Smooth muscle cell (in vitro differentiated cells): ENCODE measurements at regions not wholly inside any gene's neighbourhood (a gene's known extent, or its start where the extent isn't known, plus 50 kb on each side); places are given as distances from the start of the nearest gene placed in this dataset.

Experiments
- DNase-seq: peaks from one replicate; lab custom pipeline; 2025; ENCODE audit not compliant: unreplicated experiment; lab: John Stamatoyannopoulos, UW
- H2AFZ ChIP-seq: fragments of 200-600 bp; sonication (generic); 2 replicates; pipeline ENCODE4 v1.6.0; 2016; ENCODE audit warnings: antibody characterized with exemption, low read depth, mild to moderate bottlenecking
- H3F3A ChIP-seq: fragments of 200-600 bp; sonication (generic); 2 replicates; pipeline ENCODE4 v1.6.0; 2017; ENCODE audit warnings: antibody characterized with exemption, low read depth
- H3K27ac ChIP-seq: fragments of 200-600 bp; sonication (generic); 2 replicates; pipeline ENCODE4 v1.5.1; 2016; ENCODE audit warnings: low read depth, mild to moderate bottlenecking
- H3K27me3 ChIP-seq: fragments of 200-600 bp; sonication (generic); 2 replicates; pipeline ENCODE4 v1.6.1; 2016; ENCODE audit warnings: low read depth, mild to moderate bottlenecking
- H3K36me3 ChIP-seq: fragments of 200-600 bp; sonication (generic); 2 replicates; pipeline ENCODE4 v1.5.1; 2016; ENCODE audit warnings: low read depth
- H3K4me1 ChIP-seq: fragments of 200-600 bp; sonication (generic); 2 replicates; pipeline ENCODE4 v1.5.1; 2016; ENCODE audit warnings: low read depth
- H3K4me2 ChIP-seq: fragments of 200-600 bp; sonication (generic); 2 replicates; pipeline ENCODE4 v1.6.0; 2016; ENCODE audit warnings: mild to moderate bottlenecking
- H3K4me3 ChIP-seq: fragments of 200-600 bp; sonication (generic); 2 replicates; pipeline ENCODE4 v1.5.1; 2016; ENCODE audit warnings: mild to moderate bottlenecking
- H3K79me2 ChIP-seq: fragments of 200-600 bp; sonication (generic); 2 replicates; pipeline ENCODE4 v1.6.0; 2016; ENCODE audit warnings: low read depth, mild to moderate bottlenecking
- H3K9ac ChIP-seq: fragments of 200-600 bp; sonication (generic); 2 replicates; pipeline ENCODE4 v1.6.0; 2016; ENCODE audit warnings: low read depth
- H3K9me3 ChIP-seq: fragments of 200-600 bp; sonication (generic); replicated peaks from 2 replicates; pipeline ENCODE4 v1.5.1; 2016; ENCODE audit warnings: low read depth
- H4K20me1 ChIP-seq: fragments of 200-600 bp; sonication (generic); 2 replicates; pipeline ENCODE4 v1.6.0; 2016; ENCODE audit warnings: low read depth
- CTCF ChIP-seq: fragments of 200-600 bp; sonication (generic); IDR thresholded peaks from 2 replicates; pipeline ENCODE4 v1.5.1; 2017; ENCODE audit warnings: borderline replicate concordance, mild to moderate bottlenecking, antibody characterized with exemption; ENCODE audit not compliant: insufficient read depth, poor library complexity, severe bottlenecking
- WGBS: methylation state at CpG from one replicate; pipeline ENCODE4 v1.1.7; 2016; ENCODE audit warnings: low lambda C conversion rate; 5-methylcytosine and 5-hydroxymethylcytosine counted together

GRCh38 chr1:239311331-239311730 is 75.0 kb upstream of the CHRM3 start:
- WGBS, result 90% methylated on average over 5 of the region's 5 CpGs
- Histone ChIP-seq H3K79me2 (no peaks in the 10 kb centered on the region), H3K27ac (no peak overlapping the region), H3K36me3 (no peaks in the 10 kb centered on the region), H3K4me2 (no peak overlapping the region), H3K9me3 (no peaks in the 10 kb centered on the region), H3K27me3 (no peaks in the 10 kb centered on the region), H3K4me1 (no peaks in the 10 kb centered on the region), H4K20me1 (no peaks in the 10 kb centered on the region), H3K9ac (no peak overlapping the region), H3K4me3 (no peak overlapping the region), H3F3A (no peaks in the 10 kb centered on the region), H2AFZ (no peak overlapping the region)
- TF ChIP-seq CTCF, result no peak
- DNase-seq, result no peak

DNA sequence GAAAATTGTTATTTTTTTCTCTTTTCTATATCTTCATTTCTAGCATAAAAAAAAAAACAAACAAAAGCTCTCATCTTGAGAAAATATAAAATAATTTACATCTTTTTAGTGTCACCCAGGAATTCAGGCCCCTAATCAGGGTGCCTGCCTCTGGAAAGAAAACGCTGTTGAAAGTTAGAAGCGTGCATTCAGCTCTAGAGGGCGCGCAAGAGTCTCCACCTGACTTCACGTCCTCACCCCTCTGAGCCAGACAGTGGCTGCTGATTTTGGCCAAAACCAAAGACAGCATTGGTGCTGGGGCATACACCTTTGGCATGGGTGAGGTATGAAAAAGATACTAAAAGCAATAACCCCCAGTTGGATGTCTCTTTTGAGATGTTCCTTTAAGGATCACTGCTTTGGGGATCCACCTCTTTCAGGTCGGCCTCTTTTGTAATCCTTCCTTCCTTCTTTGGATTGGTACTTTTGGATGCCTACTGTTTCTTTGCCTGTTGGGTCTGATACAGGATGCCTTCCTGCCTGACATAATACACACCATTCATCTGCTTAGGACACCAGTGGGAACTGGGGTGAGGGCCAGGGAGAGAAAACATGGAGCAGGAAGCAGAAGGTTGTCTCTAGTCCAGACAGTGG is 77.6 kb upstream of the CHRM3 start:
- H3K27ac ChIP-seq, result no peak overlapping the region

GRCh38 chr1:239307886-239308285 is 78.5 kb upstream of the CHRM3 start:
- 47% methylated on average over 2 of the region's 2 CpGs for WGBS
- Histone ChIP-seq H3F3A (no peaks in the 10 kb centered on the region), H3K4me2 (no peak overlapping the region), H2AFZ (no peak overlapping the region), H3K27me3 (no peaks in the 10 kb centered on the region), H3K36me3 (no peaks in the 10 kb centered on the region), H3K27ac (no peak overlapping the region), H3K9me3 (no peaks in the 10 kb centered on the region), H3K4me1 (no peaks in the 10 kb centered on the region), H3K4me3 (no peak overlapping the region), H4K20me1 (no peaks in the 10 kb centered on the region), H3K9ac (no peak overlapping the region), H3K79me2 (no peaks in the 10 kb centered on the region)
- DNase-seq, result no peak
- no peak for TF ChIP-seq CTCF

More for the DNA sequence above, 77.6 kb upstream of the CHRM3 start:
- DNase-seq, result no peak
- Histone ChIP-seq H4K20me1 (no peaks in the 10 kb centered on the region), H3K79me2 (no peaks in the 10 kb centered on the region), H3F3A (no peaks in the 10 kb centered on the region), H3K4me1 (no peaks in the 10 kb centered on the region), H3K4me2 (no peak overlapping the region), H3K9me3 (no peaks in the 10 kb centered on the region), H2AFZ (no peak overlapping the region), H3K27me3 (no peaks in the 10 kb centered on the region), H3K9ac (no peak overlapping the region), H3K36me3 (no peaks in the 10 kb centered on the region), H3K4me3 (no peak overlapping the region)
- peak; percentile 61 for TF ChIP-seq CTCF
- 21% methylated on average over 6 of the region's 6 CpGs for WGBS

DNA sequence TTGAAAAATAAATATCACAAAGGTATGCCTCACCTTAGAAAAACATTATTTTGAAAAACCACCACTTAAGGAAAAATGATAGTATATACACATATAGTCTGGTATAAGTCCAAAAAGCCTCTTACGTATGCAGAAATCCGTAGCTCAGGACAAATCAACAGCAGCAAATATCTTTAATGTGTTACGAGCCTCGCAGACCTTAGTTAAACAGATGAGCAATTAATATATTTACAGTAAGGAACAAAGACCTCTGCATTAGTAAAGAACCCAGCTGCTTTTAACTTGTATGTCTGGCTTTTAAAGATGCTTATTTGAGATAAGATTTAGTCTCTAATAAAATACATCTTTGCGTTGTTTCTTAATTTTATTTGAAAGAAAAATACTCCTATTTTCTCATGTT is 79.9 kb upstream of the CHRM3 start:
- Histone ChIP-seq H3K4me2 (peak overlapping the region; percentile 67), H3K4me3 (no peak overlapping the region), H3K27ac (no peak overlapping the region), H3K9ac (no peak overlapping the region), H3F3A (no peaks in the 10 kb centered on the region), H3K36me3 (no peaks in the 10 kb centered on the region), H4K20me1 (no peaks in the 10 kb centered on the region), H3K4me1 (no peaks in the 10 kb centered on the region), H2AFZ (peak overlapping the region; percentile 73), H3K27me3 (no peaks in the 10 kb centered on the region), H3K79me2 (no peaks in the 10 kb centered on the region), H3K9me3 (no peaks in the 10 kb centered on the region)
- no peak for DNase-seq
- 37% methylated on average over 5 of the region's 5 CpGs for WGBS
- no peak for TF ChIP-seq CTCF
